ENCODE measurements at regions not wholly inside any gene's neighbourhood (a gene's known extent, or its start where the extent isn't known, plus 50 kb on each side); places are given as distances from the start of the nearest gene placed in this dataset.

DNA sequence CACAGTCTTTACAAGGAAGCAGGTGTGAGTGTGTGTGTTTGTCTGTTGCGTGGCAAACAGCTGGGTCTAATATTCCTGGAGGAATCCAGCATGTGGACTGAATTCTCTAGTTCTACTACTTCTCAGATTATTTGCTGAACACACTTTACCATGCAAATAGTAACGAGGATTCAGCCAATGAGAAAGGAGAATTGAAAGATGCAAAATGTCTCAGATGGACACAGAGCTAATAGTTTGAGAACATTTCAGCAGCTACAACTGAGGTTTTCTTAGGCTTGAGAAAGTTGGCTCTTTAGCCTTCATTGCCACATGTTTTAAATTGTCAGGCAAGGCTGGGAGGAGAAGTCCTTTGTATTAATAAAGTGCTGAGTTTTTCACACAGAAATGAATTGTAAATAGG is 568.0 kb upstream of the MDFIC2 start:
- Histone ChIP-seq H3K9ac (no peak overlapping the region), H3K4me3 (ENCODE audit: low read depth in 2 of 2, low read length in 1 of 2) (no peak overlapping the region), H3K9me3 (no peaks in the 10 kb centered on the region), H3K4me1 (ENCODE audit: control insufficient read depth in 1 of 2, insufficient read depth in 2 of 2, low read depth in 1 of 2, low read length in 1 of 2) (no peaks in the 10 kb centered on the region), H3F3A (replicated peaks; ENCODE audit: insufficient read depth) (no peaks in the 10 kb centered on the region), H4K20me1 (ENCODE audit: insufficient read depth) (no peaks in the 10 kb centered on the region), H2AFZ (ENCODE audit: low read depth) (no peak overlapping the region), H3K79me2 (ENCODE audit: insufficient read depth) (no peaks in the 10 kb centered on the region), H3K36me3 (replicated peaks in 1 of 2; ENCODE audit: control insufficient read depth in 1 of 2, insufficient read depth in 2 of 2, low read length in 1 of 2) (no peaks in the 10 kb centered on the region), H3K9me2 (no peaks in the 10 kb centered on the region), H3K4me2 (no peak overlapping the region), H3K27me3 (ENCODE audit: insufficient read depth) (no peaks in the 10 kb centered on the region), H3K27ac (ENCODE audit: low read depth in 2 of 2, low read length in 1 of 2) (no peak overlapping the region)
- ChIA-PET POLR2A (no interaction called here), CTCF (interaction anchor here (0.7 kb wide), 1 partner anchor 42 kb away, joined by 3 read pairs; no protein-coding TSS in a partner anchor)
- no peak for DNase-seq
- WGBS (ENCODE audit: low lambda C conversion rate), result 55% methylated on average over 2 of the region's 2 CpGs
- no peak for TF ChIP-seq MEF2A (IDR thresholded peaks at IDR 0.05; ENCODE audit: borderline replicate concordance, low read depth)
- TF ChIP-seq MXI1 (IDR thresholded peaks at IDR 0.05; ENCODE audit: low read depth, low read length), result no peak
- no peak for TF ChIP-seq TCF12 (IDR thresholded peaks at IDR 0.05)
- no peak for TF ChIP-seq IRF3 (IDR thresholded peaks at IDR 0.05; ENCODE audit: low read depth, low read length)
- TF ChIP-seq EZH2phosphoT487 (IDR thresholded peaks at IDR 0.05; ENCODE audit: borderline replicate concordance, low read depth), result no peak
- no peak for TF ChIP-seq CHD2 (IDR thresholded peaks at IDR 0.05; ENCODE audit: low read length, partially characterized antibody)
- TF ChIP-seq, protein P1, sequence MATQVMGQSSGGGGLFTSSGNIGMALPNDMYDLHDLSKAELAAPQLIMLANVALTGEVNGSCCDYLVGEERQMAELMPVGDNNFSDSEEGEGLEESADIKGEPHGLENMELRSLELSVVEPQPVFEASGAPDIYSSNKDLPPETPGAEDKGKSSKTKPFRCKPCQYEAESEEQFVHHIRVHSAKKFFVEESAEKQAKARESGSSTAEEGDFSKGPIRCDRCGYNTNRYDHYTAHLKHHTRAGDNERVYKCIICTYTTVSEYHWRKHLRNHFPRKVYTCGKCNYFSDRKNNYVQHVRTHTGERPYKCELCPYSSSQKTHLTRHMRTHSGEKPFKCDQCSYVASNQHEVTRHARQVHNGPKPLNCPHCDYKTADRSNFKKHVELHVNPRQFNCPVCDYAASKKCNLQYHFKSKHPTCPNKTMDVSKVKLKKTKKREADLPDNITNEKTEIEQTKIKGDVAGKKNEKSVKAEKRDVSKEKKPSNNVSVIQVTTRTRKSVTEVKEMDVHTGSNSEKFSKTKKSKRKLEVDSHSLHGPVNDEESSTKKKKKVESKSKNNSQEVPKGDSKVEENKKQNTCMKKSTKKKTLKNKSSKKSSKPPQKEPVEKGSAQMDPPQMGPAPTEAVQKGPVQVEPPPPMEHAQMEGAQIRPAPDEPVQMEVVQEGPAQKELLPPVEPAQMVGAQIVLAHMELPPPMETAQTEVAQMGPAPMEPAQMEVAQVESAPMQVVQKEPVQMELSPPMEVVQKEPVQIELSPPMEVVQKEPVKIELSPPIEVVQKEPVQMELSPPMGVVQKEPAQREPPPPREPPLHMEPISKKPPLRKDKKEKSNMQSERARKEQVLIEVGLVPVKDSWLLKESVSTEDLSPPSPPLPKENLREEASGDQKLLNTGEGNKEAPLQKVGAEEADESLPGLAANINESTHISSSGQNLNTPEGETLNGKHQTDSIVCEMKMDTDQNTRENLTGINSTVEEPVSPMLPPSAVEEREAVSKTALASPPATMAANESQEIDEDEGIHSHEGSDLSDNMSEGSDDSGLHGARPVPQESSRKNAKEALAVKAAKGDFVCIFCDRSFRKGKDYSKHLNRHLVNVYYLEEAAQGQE (IDR thresholded peaks at IDR 0.05; ENCODE audit: low read depth, low read length), result no peak

GRCh38 chr3:70876154-70876553 is 563.7 kb upstream of the MDFIC2 start:
- H3K36me3 ChIP-seq (replicated peaks in 1 of 2; ENCODE audit: control insufficient read depth in 1 of 2, insufficient read depth in 2 of 2, low read length in 1 of 2), result no peaks in the 10 kb centered on the region
- no peak overlapping the region for H2AFZ ChIP-seq (ENCODE audit: low read depth)
- no peaks in the 10 kb centered on the region for H3K79me2 ChIP-seq (ENCODE audit: insufficient read depth)
- no peak overlapping the region for H3K27ac ChIP-seq (ENCODE audit: low read depth in 2 of 2, low read length in 1 of 2)
- ChIA-PET CTCF (interaction anchor here (0.7 to 1.3 kb wide), 2 partner anchors 32 to 326 kb away, joined by 3 read pairs; no protein-coding TSS in a partner anchor), POLR2A (no interaction called here)
- H3K9me2 ChIP-seq, result no peaks in the 10 kb centered on the region
- DNase-seq, result no peak
- H3K4me1 ChIP-seq (ENCODE audit: control insufficient read depth in 1 of 2, insufficient read depth in 2 of 2, low read depth in 1 of 2, low read length in 1 of 2), result no peaks in the 10 kb centered on the region
- H3K4me3 ChIP-seq (ENCODE audit: low read depth in 2 of 2, low read length in 1 of 2), result no peak overlapping the region
- H3F3A ChIP-seq (replicated peaks; ENCODE audit: insufficient read depth), result no peaks in the 10 kb centered on the region
- no peak overlapping the region for H3K4me2 ChIP-seq
- H3K9me3 ChIP-seq, result no peaks in the 10 kb centered on the region
- TF ChIP-seq TCF12 (IDR thresholded peaks at IDR 0.05), result no peak
- TF ChIP-seq MXI1 (IDR thresholded peaks at IDR 0.05; ENCODE audit: low read depth, low read length), result no peak
- TF ChIP-seq TAF1 (IDR thresholded peaks at IDR 0.05; ENCODE audit: borderline replicate concordance, low read depth, low read length), result no peak
- TF ChIP-seq EP300 (IDR thresholded peaks at IDR 0.05; ENCODE audit: borderline replicate concordance in 1 of 2, low read depth in 1 of 2, low read length in 1 of 2), result no peak
- TF ChIP-seq RXRA (IDR thresholded peaks at IDR 0.05; ENCODE audit: borderline replicate concordance, low read depth), result no peak
- no peak for TF ChIP-seq SIN3A (IDR thresholded peaks at IDR 0.05; ENCODE audit: borderline replicate concordance, low read depth, low read length)
- TF ChIP-seq POLR2AphosphoS5 (IDR thresholded peaks at IDR 0.05; ENCODE audit: low read depth, low read length), result no peak
- TF ChIP-seq NFIC (IDR thresholded peaks at IDR 0.05; ENCODE audit: borderline replicate concordance), result no peak
- TF ChIP-seq MEF2A (IDR thresholded peaks at IDR 0.05; ENCODE audit: borderline replicate concordance, low read depth), result no peak
- no peak for TF ChIP-seq JUND (IDR thresholded peaks at IDR 0.05)
- TF ChIP-seq GATA2 (CRISPR knock-in tag; IDR thresholded peaks at IDR 0.05), result no peak
- no peak for TF ChIP-seq ELF1 (IDR thresholded peaks at IDR 0.05)
- TF ChIP-seq, protein P1 (IDR thresholded peaks at IDR 0.05; ENCODE audit: low read depth, low read length), result no peak
- TF ChIP-seq, protein P2, sequence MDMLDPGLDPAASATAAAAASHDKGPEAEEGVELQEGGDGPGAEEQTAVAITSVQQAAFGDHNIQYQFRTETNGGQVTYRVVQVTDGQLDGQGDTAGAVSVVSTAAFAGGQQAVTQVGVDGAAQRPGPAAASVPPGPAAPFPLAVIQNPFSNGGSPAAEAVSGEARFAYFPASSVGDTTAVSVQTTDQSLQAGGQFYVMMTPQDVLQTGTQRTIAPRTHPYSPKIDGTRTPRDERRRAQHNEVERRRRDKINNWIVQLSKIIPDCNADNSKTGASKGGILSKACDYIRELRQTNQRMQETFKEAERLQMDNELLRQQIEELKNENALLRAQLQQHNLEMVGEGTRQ (IDR thresholded peaks at IDR 0.05; ENCODE audit: borderline replicate concordance, low read depth, low read length), result no peak
- TF ChIP-seq FOXM1 (IDR thresholded peaks at IDR 0.05; ENCODE audit: low read depth), result no peak
- TF ChIP-seq CHD2 (IDR thresholded peaks at IDR 0.05; ENCODE audit: low read length, partially characterized antibody), result no peak
- H4K20me1 ChIP-seq (ENCODE audit: insufficient read depth), result no peaks in the 10 kb centered on the region
- H3K9ac ChIP-seq, result no peak overlapping the region
- 62% methylated on average over 3 of the region's 3 CpGs for WGBS (ENCODE audit: low lambda C conversion rate)
- no peaks in the 10 kb centered on the region for H3K27me3 ChIP-seq (ENCODE audit: insufficient read depth)
